Retinal pigment epithelial cell (primary cell): ENCODE measurements at regions not wholly inside any gene's neighbourhood (a gene's known extent, or its start where the extent isn't known, plus 50 kb on each side); places are given as distances from the start of the nearest gene placed in this dataset.
"Not testable (repeated sequence)": the region's sequence is repeated elsewhere in the genome, so short reads cannot be mapped to it uniquely, and the experiment has no call there.

Experiments
- DNase-seq: peaks from one replicate; pipeline ENCODE4 v3.0.0-alpha.2; 2010; ENCODE audit warnings: low read depth
- H3K4me3 ChIP-seq: 2 replicates; pipeline ENCODE4 v1.5.1; 2011; ENCODE audit warnings: mild to moderate bottlenecking, low read length, control low read depth, moderate library complexity
- TF ChIP-seq, protein P1 (sequence below): conservative IDR thresholded peaks from 2 replicates; pipeline ENCODE4 v1.5.1; 2011; ENCODE audit warnings: low read depth, low read length, control low read depth, inconsistent platforms

- DNase-seq: no peak
- no peak overlapping the region for H3K4me3 ChIP-seq
- TF ChIP-seq, protein P1, sequence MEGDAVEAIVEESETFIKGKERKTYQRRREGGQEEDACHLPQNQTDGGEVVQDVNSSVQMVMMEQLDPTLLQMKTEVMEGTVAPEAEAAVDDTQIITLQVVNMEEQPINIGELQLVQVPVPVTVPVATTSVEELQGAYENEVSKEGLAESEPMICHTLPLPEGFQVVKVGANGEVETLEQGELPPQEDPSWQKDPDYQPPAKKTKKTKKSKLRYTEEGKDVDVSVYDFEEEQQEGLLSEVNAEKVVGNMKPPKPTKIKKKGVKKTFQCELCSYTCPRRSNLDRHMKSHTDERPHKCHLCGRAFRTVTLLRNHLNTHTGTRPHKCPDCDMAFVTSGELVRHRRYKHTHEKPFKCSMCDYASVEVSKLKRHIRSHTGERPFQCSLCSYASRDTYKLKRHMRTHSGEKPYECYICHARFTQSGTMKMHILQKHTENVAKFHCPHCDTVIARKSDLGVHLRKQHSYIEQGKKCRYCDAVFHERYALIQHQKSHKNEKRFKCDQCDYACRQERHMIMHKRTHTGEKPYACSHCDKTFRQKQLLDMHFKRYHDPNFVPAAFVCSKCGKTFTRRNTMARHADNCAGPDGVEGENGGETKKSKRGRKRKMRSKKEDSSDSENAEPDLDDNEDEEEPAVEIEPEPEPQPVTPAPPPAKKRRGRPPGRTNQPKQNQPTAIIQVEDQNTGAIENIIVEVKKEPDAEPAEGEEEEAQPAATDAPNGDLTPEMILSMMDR: no peak
These were observed 292.2 kb downstream of the CDH7 start for GRCh38 chr18:66043009-66043408.

GRCh38 chr18:66013969-66014368 is 263.2 kb downstream of the CDH7 start:
- peak; percentile 62 for DNase-seq
- no peak overlapping the region for H3K4me3 ChIP-seq
- TF ChIP-seq, protein P1: no peak

DNA sequence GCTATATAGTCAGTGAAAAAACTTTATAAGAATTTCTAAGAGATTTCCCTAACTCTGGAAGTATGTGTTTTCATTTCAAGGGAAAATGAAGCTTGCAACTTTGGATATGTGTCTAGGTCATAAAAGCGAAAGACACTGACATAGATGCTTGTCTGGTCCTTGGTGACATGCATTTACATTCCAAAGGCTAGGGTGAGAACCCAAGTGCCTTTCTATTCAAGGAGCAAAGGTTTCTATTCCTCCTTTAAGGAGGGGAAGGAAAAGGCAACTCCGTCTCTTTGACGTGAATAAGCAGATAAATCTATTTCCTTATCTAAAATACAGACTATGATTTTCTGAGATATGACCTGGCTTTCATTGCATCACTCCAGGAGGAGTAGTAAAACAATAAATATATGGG is 261.1 kb downstream of the CDH7 start:
- no peak for DNase-seq
- no peak overlapping the region for H3K4me3 ChIP-seq
- TF ChIP-seq, protein P1: no peak

DNA sequence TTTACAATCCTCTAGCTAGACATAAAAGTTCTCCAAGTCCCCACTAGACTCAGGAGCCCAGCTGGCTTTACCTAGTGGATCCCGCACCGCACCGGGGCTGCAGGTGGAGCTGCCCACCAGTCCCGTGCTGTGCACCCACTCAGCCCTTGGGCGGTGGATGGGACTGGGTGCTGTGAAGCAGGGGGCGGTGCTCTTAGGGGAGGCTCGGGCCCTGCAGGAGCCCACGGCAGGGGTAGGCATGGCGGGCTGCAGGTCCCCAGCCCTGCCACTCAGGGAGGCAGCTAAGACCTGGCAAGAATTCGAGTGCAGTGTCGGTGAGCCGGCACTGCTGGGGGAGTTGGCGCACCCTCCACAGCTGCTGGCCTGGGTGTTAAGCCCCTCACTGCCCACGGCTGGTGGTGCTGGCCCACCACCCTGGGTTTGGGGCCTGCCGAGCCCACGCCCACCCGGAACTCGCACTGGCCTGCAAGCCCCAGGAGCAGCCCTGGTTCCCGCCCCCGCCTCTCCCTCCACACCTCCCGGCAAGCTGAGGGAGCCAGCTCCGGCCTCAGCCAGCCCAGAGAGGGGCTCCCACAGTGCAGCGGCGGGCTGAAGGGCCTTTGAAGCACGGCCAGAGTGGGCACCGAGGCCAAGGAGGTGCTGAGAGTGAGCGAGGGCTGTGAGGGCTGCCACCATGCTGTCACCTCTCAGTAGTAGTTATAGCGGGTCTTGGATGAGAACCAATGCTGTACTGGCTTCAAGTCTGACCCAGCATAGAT is 255.2 kb downstream of the CDH7 start:
- H3K4me3 ChIP-seq: no peak overlapping the region
- DNase-seq: no peak
- TF ChIP-seq, protein P1: no peak

GRCh38 chr18:65998971-65999700 is 248.3 kb downstream of the CDH7 start:
- DNase-seq, H3K4me3 ChIP-seq: not testable (repeated sequence)

DNA sequence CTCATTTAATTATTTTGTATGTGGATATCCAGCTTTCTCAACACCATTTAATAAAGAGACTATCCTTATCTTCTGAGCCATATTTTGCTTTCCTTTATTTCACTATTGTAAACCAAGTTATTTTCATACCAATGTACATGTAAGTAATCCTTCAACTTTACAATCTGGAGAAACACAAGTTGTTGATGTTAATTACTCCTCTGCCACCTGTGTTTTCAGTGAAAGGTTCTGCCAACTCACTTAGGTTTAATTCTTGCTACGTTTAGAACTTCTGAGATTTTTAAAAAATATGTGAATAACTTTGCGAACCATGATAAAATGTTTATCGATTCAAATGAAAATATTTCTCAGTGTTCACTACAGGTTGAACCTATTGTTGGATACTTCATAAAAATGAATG is 244.4 kb downstream of the CDH7 start:
- TF ChIP-seq, protein P1: no peak
- no peak for DNase-seq

GRCh38 chr18:65994302-65994701 is 243.5 kb downstream of the CDH7 start:
- DNase-seq: no peak
- no peak overlapping the region for H3K4me3 ChIP-seq
- TF ChIP-seq, protein P1: no peak

More for the DNA sequence above, 244.4 kb downstream of the CDH7 start:
- H3K4me3 ChIP-seq: no peak overlapping the region
